GM19397 (cell line): ENCODE measurements at regions not wholly inside any gene's neighbourhood (a gene's known extent, or its start where the extent isn't known, plus 50 kb on each side); places are given as distances from the start of the nearest gene placed in this dataset.

Experiments used
- ATAC-seq: cut with Tn5 transposase; IDR thresholded peaks from one replicate; pipeline ENCODE4 v1.9.1; 2021; ENCODE audit warnings: mild to moderate bottlenecking, moderate library complexity; ENCODE audit not compliant: unreplicated experiment

DNA sequence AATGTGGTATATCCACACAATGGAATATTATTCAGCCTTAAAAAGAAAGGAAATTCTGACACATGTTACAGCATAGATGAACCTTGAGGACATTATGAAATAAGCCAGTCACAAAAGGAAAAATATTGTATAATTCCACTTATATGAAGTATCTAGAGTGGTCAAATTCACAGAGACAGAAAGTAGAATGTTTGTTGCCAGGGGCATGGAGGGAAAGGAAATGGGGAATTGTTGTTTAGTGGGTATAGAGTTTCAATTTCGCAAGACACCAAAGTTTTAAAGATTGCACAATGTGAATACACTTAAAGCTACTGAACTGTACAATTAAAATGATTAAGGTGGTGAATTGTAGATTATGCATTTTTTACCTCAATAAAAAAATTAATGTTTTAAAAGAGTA is 92.9 kb downstream of the TXNL1 start:
- ATAC-seq, result no peak

DNA sequence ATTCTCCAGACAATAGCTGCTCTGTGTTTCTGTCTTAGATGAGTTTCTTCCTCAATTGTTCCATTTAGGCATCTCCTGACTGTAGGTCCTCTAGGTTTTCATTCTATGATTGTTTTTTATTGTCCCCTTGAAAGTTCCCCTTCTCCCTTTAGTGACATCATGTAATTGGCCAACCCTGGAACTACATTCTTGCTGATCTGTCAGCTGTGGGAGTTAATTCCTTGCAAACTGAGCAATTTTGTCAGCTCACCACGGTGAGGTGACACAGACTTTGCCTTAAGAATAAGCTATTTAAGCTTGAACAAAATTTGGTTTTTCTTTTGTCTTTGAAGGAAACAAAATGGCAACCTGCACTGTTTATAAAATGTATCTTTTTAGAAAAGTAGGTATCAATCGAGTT is 95.9 kb downstream of the TXNL1 start:
- ATAC-seq, result no peak

DNA sequence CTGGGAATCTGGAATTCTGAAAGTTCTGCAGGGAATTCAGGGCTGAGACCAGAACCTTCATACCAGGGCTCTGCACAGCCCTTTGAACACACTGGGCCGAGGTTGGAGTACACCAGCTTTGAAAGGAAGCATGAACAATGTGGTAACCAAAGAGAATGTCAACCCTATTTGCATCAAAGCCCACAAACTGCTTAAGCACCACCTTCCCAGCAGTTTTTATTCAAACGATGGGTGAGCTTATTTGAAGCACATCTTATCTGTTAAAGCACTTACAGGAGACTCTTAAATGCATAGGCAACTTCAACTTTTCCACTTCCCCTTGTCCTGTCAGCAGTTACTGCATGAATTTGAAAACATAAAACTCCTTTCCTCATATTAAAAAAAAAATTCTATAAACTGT is 96.6 kb downstream of the TXNL1 start:
- ATAC-seq, result no peak

DNA sequence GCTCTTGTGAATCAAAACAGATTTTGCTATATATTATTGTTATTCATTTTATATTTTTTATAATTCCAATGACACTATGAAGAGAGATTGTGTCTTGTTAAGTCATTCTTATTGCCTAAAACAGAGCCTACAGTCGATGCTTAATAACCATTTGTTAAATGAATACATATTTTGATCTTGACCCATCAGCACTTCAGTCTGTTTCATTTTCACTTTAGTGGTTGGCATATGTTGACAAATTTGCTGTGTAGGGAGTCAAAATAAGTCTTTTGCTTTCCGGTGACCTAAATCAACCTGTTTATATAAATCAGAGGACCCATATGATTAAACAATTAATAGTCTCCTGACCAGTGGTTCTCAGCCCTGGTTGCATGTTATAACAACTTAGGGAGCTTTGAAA is 97.1 kb downstream of the TXNL1 start:
- ATAC-seq, result no peak

DNA sequence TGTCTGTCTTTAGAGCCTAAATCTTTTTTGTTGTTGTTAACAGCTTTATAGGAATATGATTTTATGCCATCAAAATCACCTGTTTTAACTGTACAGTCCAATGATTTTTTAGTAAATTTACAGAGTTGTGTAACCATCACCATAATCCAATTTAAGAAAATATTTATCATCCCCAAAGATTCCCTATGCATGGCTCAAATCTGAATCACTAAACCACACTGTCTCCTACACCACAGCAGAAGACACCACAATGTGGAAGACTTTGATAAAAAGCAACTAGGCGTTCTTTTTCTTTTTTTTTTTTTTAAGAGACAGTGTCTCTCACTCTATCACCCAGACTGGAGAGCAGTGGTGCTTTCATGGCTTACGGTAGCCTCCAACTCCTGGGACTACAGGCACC is 99.6 kb downstream of the TXNL1 start:
- no peak for ATAC-seq

DNA sequence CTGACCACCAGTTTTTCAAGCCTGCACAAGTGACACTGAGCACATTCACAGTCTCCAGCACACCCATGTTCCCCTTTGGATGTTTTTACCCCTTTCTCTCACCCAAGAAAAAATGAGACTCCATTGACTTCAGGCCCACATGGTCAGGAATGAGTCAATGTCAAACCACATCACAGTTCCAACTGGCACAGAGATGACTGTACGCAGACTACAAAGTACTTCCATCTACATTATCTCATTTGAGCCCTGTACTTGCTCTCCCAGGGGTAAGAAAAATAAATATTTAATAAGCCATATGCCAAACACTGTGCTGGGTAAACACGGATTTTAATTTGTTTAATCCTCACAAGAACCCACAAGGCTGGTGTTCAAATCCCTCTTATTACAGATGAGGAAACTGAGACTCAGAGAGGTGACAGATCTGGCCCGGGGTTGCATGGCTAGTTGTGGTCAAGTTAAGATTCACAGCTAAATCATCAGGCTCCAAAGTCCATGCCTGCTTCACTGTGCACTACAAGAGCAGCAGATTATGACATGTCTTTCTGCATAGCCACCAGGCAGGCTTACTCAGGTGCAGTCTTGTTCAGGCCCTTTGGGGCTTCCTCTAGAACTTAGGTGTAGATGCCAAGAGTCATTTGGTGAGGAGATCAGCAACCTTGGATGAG is 106.1 kb downstream of the TXNL1 start:
- peak; percentile 84 for ATAC-seq

DNA sequence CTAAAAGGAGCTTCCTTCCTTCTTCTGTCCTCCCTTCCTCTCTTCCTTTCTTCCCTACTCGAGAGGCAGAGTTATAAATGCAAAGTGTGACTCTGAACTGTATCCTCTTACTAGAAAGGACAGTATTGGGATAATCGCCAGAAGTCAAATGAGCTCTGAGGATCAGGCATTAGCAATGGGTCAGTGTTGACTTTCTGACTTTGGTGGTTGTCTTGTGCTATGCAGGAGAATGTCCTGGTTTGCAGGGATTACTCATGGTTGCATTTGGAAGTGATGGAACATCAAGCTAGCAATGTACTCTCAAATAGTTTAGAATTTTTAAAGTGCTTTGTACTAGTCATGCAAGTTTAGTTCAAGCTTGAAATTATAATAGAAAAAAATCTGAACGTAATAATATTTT is 115.6 kb downstream of the TXNL1 start:
- ATAC-seq, result no peak

DNA sequence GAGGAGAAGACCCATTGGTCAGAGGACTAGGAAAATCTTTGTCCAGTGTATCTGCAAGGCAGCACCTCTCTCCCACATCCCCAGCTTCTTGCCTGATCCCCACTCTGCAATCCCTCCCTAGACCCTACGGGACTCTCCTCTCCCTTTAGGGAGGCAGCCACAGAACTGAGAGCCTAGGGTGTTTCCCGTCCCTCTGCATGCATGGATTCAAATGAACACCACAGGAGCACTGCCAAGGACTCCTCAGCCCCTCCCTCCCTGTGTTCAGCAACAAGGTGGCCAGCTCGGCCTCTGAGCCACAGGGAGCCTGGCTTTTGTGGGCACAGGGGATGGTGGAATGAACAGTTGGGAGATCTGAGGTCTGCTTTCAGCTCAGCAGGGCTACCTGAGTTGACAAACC is 117.1 kb downstream of the TXNL1 start:
- ATAC-seq, result no peak

DNA sequence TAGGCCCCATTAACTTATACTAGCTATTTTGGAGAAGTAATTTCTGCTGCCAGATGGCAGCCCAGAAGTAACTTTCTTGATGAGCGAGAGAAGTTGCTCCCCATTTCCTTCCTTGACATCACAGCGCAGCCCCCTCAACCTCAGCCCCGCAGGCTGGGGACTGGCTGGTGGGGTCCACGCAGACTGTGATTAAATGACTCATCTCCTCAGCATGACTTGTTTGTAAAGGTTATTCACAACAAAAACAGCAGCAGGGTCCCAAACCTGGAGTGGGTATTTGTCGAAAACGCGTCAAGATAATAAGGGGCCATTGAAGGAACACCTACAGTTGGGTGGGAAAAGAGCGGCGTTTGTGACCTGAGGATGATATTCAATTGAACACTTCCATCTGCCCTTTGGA is 120.6 kb downstream of the TXNL1 start:
- ATAC-seq, result no peak

DNA sequence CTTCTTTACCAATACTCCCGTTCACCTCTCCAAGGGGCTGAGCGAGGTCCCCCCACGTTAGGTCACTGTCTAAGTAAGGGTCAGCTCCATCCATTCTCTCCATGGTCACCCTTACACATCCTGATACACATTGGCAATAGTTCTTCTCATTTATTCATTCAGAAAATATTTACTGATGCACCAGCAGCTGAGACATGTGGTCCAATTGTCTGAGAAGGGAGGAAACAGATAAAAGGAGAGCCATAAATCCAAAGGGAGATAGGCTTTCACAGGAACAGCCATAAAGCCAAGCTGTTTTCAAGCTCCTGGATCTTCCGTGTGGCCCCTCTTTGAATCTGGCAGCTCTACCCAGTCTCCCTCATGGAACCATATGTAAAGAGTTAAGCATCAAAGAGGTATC is 121.2 kb downstream of the TXNL1 start:
- ATAC-seq, result no peak

DNA sequence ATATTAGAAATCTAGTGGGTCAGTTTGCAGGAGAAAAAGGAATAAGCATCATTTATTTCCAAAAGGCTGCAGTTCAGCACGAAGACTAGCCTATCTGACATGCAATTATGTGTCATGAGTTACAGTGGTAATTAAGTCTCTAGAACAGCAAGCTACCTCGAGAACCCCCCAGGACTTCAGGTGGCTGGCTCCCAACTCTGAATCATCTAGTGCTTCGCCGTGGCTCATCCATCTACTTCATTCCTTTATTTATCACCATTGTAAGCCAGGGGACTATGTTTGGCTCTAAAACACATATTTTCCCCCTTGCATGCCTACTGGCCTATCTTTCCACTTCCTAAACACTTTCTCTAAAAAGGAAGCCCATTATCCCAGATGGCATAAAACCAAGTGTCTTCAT is 121.6 kb downstream of the TXNL1 start:
- no peak for ATAC-seq

DNA sequence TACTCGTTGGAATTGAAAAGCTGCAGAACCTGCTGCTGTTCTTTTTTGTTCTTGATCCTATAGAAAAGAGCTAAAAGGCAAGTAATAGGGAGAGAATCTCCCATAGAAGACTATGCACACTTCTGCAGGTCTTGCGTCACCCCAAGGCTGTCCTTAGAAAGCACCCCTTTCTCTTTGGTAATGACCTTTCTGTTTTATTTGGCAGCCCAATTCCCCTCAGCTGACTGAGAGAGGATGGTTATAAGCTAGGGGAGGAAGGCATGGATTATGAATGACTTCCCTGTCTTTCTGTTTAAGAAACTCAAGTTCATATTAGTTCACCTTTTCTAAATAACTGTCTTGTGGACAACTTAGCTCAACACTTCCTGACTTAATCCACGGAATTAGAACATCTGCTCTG is 122.9 kb downstream of the TXNL1 start:
- ATAC-seq, result no peak

DNA sequence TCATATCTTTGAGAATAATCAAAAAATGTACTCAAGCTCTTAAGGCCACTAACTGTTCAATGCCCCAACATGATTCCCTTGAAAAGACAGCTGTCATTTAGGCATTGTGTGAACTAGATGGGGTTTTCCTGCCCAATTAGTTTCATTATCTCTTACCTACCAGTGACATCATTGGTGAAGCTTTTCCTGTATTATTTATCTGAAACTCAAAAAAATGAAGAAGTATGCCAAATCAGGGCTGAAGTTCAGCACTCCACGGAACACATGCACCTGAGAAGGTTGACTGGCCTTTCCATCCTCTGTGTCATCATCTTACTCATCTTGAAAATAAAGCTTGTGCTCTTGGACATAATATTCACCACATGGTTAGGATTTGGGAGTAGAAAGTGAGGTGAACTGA is 126.4 kb downstream of the TXNL1 start:
- ATAC-seq, result no peak

DNA sequence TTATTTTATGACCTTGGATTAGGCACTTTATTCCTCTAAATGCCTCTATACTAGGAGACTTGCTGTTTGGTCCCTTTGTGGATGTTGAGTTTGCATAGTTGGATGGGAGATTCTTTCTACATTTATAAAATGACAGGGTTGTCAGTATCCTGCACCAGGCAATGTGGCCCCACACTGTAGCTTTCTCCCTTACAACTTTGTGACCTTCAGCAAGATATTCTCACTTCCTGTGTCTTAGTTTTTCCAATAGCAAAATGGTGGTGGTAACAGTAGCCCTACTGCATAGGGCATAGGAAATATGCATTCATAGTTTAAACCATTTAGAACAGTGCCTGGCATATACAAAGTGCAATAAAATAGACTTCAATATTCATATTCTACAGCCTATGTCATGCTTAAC is 128.3 kb downstream of the TXNL1 start:
- ATAC-seq, result no peak

DNA sequence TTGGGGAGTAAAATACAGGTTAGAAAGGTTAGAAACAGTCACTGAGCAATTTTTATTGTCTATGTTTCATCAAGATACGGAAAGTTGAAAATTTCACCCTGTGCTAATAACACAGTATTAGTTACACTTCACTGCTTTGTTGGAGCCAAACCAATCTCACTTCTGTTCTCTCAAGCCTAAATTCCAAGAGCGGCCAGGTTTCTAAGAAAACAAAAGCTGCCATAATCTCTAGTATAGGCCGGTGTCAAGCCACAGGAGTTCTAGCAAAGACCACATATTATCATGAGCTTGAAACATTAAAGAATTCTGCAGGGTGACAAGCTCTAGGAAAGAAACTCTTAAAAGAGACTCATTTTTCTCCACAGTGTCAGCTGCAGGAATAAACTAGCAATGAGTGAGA is 128.7 kb downstream of the TXNL1 start:
- ATAC-seq, result no peak

DNA sequence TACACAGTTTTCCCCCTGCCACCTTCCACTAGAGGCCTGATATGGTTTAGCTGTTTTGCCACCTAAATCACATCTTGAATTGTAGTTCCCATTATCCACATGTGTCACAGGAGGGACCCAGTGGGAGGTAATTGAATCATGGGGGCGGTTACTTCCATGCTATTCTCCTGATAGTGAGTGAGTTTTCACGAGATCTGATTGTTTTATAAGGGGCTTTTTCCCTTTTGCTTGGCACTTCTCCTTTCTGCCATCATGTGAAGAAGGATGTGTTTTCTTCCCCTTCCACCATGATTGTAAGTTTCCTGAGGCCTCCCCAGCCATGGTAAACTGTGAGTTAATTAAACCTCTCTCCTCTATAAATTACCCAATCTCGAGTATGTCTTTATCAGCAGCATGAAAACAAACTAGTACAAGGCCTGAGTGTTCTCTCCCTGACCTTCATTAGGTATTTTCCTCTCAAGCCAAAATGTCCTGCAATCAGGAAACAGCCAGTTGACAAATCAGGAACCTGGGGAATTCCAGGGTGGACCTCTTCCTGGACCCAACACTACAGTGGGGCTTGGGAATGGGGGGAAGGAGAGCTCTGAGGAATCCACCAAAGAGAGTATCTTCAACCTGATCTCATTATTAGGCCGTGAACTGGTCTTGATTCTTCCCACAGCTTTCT is 129.9 kb downstream of the TXNL1 start:
- no peak for ATAC-seq

DNA sequence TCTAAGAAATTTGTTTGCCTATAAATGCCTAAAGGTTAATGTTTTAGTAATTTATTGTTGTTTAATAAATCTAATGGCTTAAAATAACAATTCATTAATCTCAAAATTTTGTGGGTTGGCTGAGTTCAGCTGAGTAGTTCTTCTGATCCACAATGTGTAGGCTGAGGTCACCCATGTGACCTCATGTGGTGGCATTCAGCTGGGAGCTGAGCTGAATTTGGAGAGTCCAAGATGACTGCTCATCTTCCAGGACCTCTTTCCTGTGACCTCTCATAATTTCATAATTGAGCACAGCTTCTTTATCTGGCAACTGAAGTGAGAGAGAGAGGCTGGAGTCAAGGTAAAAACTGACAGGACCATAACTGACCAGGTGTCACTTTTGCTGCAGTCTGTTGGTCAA is 132.4 kb downstream of the TXNL1 start:
- ATAC-seq, result no peak

DNA sequence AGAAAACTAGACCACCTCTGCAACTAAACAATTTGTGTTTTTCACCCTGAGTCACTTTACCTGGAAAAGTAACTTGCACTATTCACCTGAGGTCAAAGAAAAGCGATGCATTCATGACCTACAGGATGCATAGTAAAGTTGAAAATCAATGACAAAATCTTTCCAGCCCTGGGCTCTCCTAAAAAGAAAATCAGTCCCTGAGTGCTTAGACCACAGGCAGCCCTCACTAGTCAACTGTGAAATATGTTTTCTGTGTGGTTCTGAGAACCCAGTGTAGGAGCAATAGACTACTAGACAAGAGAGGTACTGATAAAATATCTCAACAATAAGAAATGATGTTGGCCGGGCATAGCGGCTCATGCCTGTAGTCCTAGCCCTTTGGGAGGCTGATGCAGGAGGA is 133.1 kb downstream of the TXNL1 start:
- no peak for ATAC-seq

DNA sequence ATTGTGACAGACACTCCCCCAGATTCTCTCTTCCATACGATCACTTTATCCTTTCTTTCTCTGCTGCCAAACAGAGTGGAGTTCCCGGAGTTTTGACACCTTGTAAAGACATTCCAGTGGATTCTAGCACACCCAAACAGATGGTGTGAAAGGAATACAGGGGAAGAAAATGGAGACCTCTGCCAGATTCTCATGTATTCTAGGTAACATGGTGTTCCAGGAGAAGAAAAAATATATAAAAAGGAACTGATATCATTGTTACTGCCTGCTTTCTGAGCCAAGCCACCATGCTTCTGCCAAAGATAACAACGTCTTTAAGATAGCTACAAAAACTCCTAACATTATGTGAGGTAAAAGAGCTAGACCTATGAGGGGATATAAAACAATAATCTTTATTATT is 136.5 kb downstream of the TXNL1 start:
- ATAC-seq, result no peak

DNA sequence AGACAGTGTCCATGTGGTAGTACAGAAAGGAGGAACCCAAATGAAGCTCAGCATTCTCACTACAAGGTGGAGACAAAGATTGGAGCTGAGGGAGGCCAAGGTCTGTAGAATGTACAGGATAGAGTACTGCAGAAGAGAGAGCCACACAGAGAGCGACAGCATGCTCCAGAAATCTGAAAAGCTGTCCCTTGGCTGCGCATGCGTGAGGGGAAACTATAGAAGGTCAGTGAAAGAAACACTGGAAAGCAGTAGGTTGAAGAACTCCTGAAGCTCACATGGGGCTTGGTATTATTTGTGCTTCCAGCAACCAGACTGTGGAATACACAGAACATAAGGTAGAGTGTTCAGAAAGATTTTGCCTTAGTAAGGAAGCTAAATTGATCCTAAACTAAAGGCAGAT is 142.5 kb downstream of the TXNL1 start:
- ATAC-seq, result no peak

DNA sequence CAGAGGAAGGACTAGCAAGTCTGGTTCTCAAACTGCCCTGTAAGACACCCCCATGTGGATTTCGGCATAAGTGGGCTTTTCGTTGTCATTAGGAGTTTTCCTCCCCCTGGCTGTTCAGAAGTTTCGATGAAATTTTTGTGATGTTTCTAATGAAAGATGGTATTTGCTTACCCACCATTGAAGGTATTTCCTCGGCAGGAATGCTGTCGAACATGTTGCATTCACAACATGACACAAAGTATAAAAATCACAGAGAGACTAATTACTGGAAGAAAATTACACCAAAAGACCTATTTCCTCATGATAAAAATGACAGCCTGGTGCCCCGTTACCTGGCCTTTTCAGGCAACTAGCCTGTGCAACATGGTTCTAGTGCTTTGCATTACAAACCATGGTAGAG is 144.9 kb downstream of the TXNL1 start:
- no peak for ATAC-seq

DNA sequence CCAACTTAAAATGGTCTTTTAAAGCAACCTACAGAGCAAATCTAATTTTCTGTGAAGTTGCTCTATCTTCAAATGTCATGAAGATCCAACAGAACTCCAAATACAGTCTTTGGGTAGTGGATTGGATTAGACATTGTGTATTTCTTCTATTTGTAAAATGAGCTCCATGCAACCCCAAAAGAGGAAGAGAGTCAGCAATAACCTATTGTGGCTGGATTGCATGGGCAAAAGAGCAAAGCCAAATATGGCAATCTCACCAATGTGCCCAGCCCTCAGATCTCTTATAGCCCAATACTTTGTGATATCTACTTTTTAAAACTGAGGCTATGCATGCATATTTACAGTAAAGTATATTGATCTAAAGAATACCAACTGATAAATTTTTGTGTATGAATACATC is 146.3 kb downstream of the TXNL1 start:
- no peak for ATAC-seq

DNA sequence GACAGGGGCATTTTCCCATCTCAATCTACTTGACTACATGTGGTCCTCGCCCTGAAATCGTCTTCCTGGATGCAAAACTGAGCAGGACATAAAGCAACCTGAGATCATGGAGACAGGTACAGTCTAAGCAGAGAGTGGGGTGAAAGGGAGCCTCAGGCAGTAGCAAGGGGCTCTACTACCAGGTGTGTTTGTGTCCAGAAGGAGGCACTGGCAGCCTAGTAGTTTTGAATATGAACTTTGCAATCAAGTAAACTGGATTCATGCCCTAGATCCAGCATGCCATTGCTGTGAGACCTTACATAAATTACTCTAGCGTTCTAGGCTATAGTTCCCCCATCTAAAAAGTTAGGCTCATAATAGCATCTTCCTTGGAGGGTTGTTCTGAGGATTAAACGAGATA is 147.4 kb downstream of the TXNL1 start:
- no peak for ATAC-seq
